B cell (primary cell): ENCODE measurements at regions not wholly inside any gene's neighbourhood (a gene's known extent, or its start where the extent isn't known, plus 50 kb on each side); places are given as distances from the start of the nearest gene placed in this dataset.

Experiments
- ATAC-seq: fragments of 200-7000 bp; cut with Tn5 transposase; one replicate; pipeline ENCODE4 v1.10.0; 2021; ENCODE audit warnings: low read depth, mild to moderate bottlenecking, moderate number of reproducible peaks, moderate library complexity
- CTCF ChIA-PET: fragments of 350-600 bp; sonication (Branson Sonifier 250); formaldehyde crosslinking; loops from one replicate; lab custom pipeline; 2021; ENCODE audit warnings: antibody characterized with exemption, inconsistent platforms; lab: Charles Lee
- POLR2A ChIA-PET: fragments of 350-600 bp; sonication (Branson Sonifier 250); formaldehyde crosslinking; loops from one replicate; lab custom pipeline; 2021; ENCODE audit warnings: antibody characterized with exemption; lab: Charles Lee
- DNase-seq: peaks from one replicate; pipeline ENCODE4 v3.0.0; 2013
- H2AFZ ChIP-seq: 2 replicates; pipeline ENCODE4 v1.6.1; 2012; ENCODE audit warnings: mild to moderate bottlenecking, low read depth, low read length; ENCODE audit not compliant: insufficient read depth, poor library complexity, severe bottlenecking
- H3K27ac ChIP-seq, 2 donors: 1 replicate in 1 of 2; 2 replicates in 1 of 2; pipeline ENCODE4 v1.5.1; 2012 to 2013; ENCODE audit warnings: low read length in 2 of 2, mild to moderate bottlenecking in 2 of 2, moderate library complexity in 1 of 2
- H3K27me3 ChIP-seq, 4 experiments: fragments of 200-600 bp in 1 of 4; sonication (generic) in 1 of 4; replicated peaks in 1 of 4; 1 replicate in 2 of 4; 2 replicates in 2 of 4; pipeline versions ENCODE4 v1.6.1 to v1.7.0; 2013 to 2016; ENCODE audit warnings: low read length in 3 of 4, mild to moderate bottlenecking in 2 of 4, mixed read lengths in 1 of 4, moderate library complexity in 1 of 4; ENCODE audit not compliant: insufficient read depth in 4 of 4, control insufficient read depth in 3 of 4; ENCODE audit errors: control extremely low read depth in 1 of 4
- H3K36me3 ChIP-seq, 2 experiments: replicated peaks in 1 of 2; 1 replicate in 1 of 2; 2 replicates in 1 of 2; pipeline versions ENCODE4 v1.6.1 to v1.7.1; 2013; ENCODE audit warnings: low read length in 1 of 2; ENCODE audit not compliant: insufficient read depth in 2 of 2, control insufficient read depth in 1 of 2; ENCODE audit errors: control extremely low read depth in 1 of 2, extremely low read depth in 1 of 2
- H3K4me1 ChIP-seq, 2 donors: fragments of 200-600 bp in 1 of 2; sonication (generic) in 1 of 2; 1 replicate in 1 of 2; 2 replicates in 1 of 2; pipeline versions ENCODE4 v1.5.1 to v1.6.1; 2013 to 2017; ENCODE audit warnings: low read length in 2 of 2; ENCODE audit not compliant: control insufficient read depth in 2 of 2, insufficient read depth in 2 of 2
- H3K4me2 ChIP-seq: replicated peaks from 2 replicates; pipeline ENCODE3; 2012; ENCODE audit warnings: mild to moderate bottlenecking, low read depth, low read length; ENCODE audit not compliant: poor library complexity, severe bottlenecking
- H3K4me3 ChIP-seq, 5 experiments: fragments of 200-600 bp in 1 of 5; sonication (generic) in 1 of 5; 1 replicate in 3 of 5; 2 replicates in 2 of 5; pipeline versions ENCODE4 v1.5.1 to v1.7.0; 2011 to 2016; ENCODE audit warnings: low read length in 4 of 5, mild to moderate bottlenecking in 4 of 5, low read depth in 2 of 5, control low read depth in 1 of 5, moderate library complexity in 1 of 5; ENCODE audit not compliant: insufficient read depth in 1 of 5; ENCODE audit errors: control extremely low read depth in 1 of 5, extremely low read depth in 1 of 5
- H3K79me2 ChIP-seq: fragments of 200-600 bp; sonication (generic); one replicate; pipeline ENCODE4 v1.6.0; 2016; ENCODE audit warnings: low read length; ENCODE audit not compliant: control insufficient read depth, insufficient read depth
- H3K9ac ChIP-seq: fragments of 200-600 bp; sonication (generic); 2 replicates; pipeline ENCODE4 v1.6.1; 2017; ENCODE audit warnings: mild to moderate bottlenecking, low read length, moderate library complexity
- H3K9me3 ChIP-seq, 3 donors: one replicate each; pipeline versions ENCODE4 v1.6.1 to v1.7.1; 2013; ENCODE audit warnings: low read length in 2 of 3; ENCODE audit not compliant: control insufficient read depth in 2 of 3, insufficient read depth in 1 of 3; ENCODE audit errors: control extremely low read depth in 1 of 3
- H4K20me1 ChIP-seq: 2 replicates; pipeline ENCODE4 v1.6.0; 2012; ENCODE audit warnings: mild to moderate bottlenecking, low read length; ENCODE audit not compliant: insufficient read depth, control insufficient read depth, poor library complexity, severe bottlenecking
- H3K27ac Mint-ChIP-seq: one replicate; pipeline ENCODE4 v1.8.0; 2021; ENCODE audit warnings: mixed read lengths
- H3K27me3 Mint-ChIP-seq: one replicate; pipeline ENCODE4 v1.8.0; 2021; ENCODE audit warnings: mixed read lengths
- H3K4me1 Mint-ChIP-seq: one replicate; pipeline ENCODE4 v1.8.0; 2021; ENCODE audit warnings: mixed read lengths
- H3K4me3 Mint-ChIP-seq: one replicate; pipeline ENCODE4 v1.8.0; 2021; ENCODE audit warnings: mixed read lengths
- H3K9me3 Mint-ChIP-seq: one replicate; pipeline ENCODE4 v1.8.0; 2022; ENCODE audit warnings: mixed read lengths; ENCODE audit not compliant: insufficient read depth
- EZH2 ChIP-seq: IDR thresholded peaks from 2 replicates; pipeline ENCODE4 v1.6.1; 2012; ENCODE audit warnings: borderline replicate concordance, low read depth, mild to moderate bottlenecking, moderate library complexity, low read length; ENCODE audit not compliant: insufficient read depth, poor library complexity, severe bottlenecking
- WGBS: methylation state at CpG from one replicate; pipeline ENCODE4 v1.1.5; 2013; ENCODE audit warnings: missing lambda C conversion rate; ENCODE audit not compliant: insufficient coverage; 5-methylcytosine and 5-hydroxymethylcytosine counted together
- intact Hi-C: fragments of 100-400 bp; cut with micrococcal nuclease; formaldehyde crosslinking; loops from one replicate; pipeline ENCODE4 v1.10.0; 2022
- TF ChIP-seq, protein P1 (sequence below): fragments of 200-600 bp; IDR thresholded peaks from one replicate; pipeline ENCODE4 v1.8.0; 2022; ENCODE audit warnings: antibody characterized with exemption, mild to moderate bottlenecking

DNA sequence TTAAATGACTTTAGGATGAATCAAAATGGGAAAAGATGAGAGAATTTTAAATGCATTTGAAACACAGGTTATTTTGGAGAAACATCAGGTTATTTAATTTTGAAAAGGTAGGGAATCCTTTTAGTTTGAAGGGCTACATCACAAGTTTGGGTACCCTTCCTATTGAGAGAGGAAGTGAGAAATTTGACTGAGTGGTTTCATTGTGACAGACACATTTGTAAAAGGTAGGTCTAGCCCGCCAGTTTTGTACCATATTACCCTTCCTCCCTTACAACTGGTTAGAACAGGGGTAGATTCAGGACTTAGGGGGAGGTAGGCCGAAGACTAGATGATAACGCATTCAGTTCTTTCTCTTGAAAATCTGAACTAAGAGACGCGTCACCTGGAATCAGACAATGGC, 464.2 kb downstream of the EBF1 start:
- Histone ChIP-seq H3K4me2 (no peak overlapping the region), H3K79me2 (no peaks in the 10 kb centered on the region), H3K27ac (no peak overlapping the region), H3K9ac (no peak overlapping the region), H3K36me3 (no peaks in the 10 kb centered on the region), H3K4me1 (peaks cover 3 to 7% of the 10 kb centered on the region in 2 donors), H3K27me3 (no peaks in the 10 kb centered on the region), H3K9me3 (no peaks in the 10 kb centered on the region), H2AFZ (no peak overlapping the region), H4K20me1 (no peaks in the 10 kb centered on the region), H3K4me3 (no peak overlapping the region)
- TF ChIP-seq EZH2: no peak
- TF ChIP-seq, protein P1, sequence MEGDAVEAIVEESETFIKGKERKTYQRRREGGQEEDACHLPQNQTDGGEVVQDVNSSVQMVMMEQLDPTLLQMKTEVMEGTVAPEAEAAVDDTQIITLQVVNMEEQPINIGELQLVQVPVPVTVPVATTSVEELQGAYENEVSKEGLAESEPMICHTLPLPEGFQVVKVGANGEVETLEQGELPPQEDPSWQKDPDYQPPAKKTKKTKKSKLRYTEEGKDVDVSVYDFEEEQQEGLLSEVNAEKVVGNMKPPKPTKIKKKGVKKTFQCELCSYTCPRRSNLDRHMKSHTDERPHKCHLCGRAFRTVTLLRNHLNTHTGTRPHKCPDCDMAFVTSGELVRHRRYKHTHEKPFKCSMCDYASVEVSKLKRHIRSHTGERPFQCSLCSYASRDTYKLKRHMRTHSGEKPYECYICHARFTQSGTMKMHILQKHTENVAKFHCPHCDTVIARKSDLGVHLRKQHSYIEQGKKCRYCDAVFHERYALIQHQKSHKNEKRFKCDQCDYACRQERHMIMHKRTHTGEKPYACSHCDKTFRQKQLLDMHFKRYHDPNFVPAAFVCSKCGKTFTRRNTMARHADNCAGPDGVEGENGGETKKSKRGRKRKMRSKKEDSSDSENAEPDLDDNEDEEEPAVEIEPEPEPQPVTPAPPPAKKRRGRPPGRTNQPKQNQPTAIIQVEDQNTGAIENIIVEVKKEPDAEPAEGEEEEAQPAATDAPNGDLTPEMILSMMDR: no peak
- 93% methylated on average over 4 of the region's 5 CpGs for WGBS
- Mint-ChIP-seq H3K9me3 (no peaks in the 10 kb centered on the region), H3K4me3 (no peak overlapping the region), H3K27ac (no peak overlapping the region), H3K4me1 (peaks cover 11% of the 10 kb centered on the region), H3K27me3 (no peaks in the 10 kb centered on the region)
- ATAC-seq: no peak
- intact Hi-C loops: no loop called here
- peak; percentile 20 for DNase-seq
- ChIA-PET CTCF (no interaction called here), POLR2A (no interaction called here)

DNA sequence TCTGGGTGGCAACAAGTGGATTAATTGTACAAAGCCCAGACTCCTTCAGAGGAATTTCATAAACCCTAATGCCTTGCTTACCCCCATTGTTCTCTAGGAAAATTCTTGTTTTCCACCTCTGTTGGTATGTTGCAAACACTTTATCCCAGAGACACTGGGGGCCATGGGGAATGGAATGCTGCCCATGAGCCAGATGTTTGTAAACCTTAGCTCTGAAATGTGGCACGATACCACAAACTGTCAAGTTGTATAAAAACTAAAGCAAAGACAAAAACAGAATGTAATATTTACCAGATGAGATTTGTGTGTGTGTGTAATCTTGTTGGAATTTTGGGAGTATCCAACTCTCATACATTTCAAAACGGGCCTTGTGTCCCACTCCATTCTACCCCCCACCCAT, 465.0 kb downstream of the EBF1 start:
- Histone ChIP-seq H3K9ac (no peak overlapping the region), H2AFZ (no peak overlapping the region), H3K9me3 (no peaks in the 10 kb centered on the region), H4K20me1 (no peaks in the 10 kb centered on the region), H3K4me1 (peaks cover 3 to 7% of the 10 kb centered on the region in 2 donors), H3K4me3 (no peak overlapping the region), H3K36me3 (no peaks in the 10 kb centered on the region), H3K27me3 (peaks cover 0 to 5% (median 0%) of the 10 kb centered on the region in 4 experiments), H3K4me2 (no peak overlapping the region), H3K27ac (no peak overlapping the region), H3K79me2 (no peaks in the 10 kb centered on the region)
- DNase-seq (no peak), ATAC-seq (no peak)
- Mint-ChIP-seq H3K9me3 (no peaks in the 10 kb centered on the region), H3K27ac (no peak overlapping the region), H3K27me3 (no peaks in the 10 kb centered on the region), H3K4me3 (no peak overlapping the region), H3K4me1 (peaks cover 11% of the 10 kb centered on the region)
- intact Hi-C loops: no loop called here
- POLR2A ChIA-PET: no interaction called here
- TF ChIP-seq EZH2: no peak
- TF ChIP-seq, protein P1: no peak
- CTCF ChIA-PET: no interaction called here
- WGBS: no CpG with 5 or more reads among the region's 2 CpGs
